SKM-1 (cell line): ENCODE measurements at regions not wholly inside any gene's neighbourhood (a gene's known extent, or its start where the extent isn't known, plus 50 kb on each side); places are given as distances from the start of the nearest gene placed in this dataset.

ENCODE experiments used
- DNase-seq: peaks from one replicate; lab custom pipeline; 2025; ENCODE audit not compliant: unreplicated experiment; lab: John Stamatoyannopoulos, UW

- DNase-seq, result no peak
Measured at GRCh38 chr15:93583968-93584367, 495.0 kb upstream of the RGMA start.

GRCh38 chr15:93583552-93583951 is 494.5 kb upstream of the RGMA start:
- DNase-seq, result no peak

GRCh38 chr15:93570527-93570926 is 481.5 kb upstream of the RGMA start:
- DNase-seq, result no peak

- DNase-seq, result no peak
Measured at GRCh38 chr15:93566762-93567161, 477.8 kb upstream of the RGMA start.

- no peak for DNase-seq
Measured at GRCh38 chr15:93565201-93565600, 476.2 kb upstream of the RGMA start.

GRCh38 chr15:93563218-93563617 is 474.2 kb upstream of the RGMA start:
- DNase-seq, result no peak

GRCh38 chr15:93562395-93563123 is 473.5 kb upstream of the RGMA start:
- no peak for DNase-seq

GRCh38 chr15:93557696-93558095 is 468.7 kb upstream of the RGMA start:
- DNase-seq, result no peak

GRCh38 chr15:93553167-93553935 is 464.3 kb upstream of the RGMA start:
- DNase-seq, result no peak

- no peak for DNase-seq
Measured at GRCh38 chr15:93543093-93543492, 454.1 kb upstream of the RGMA start.

GRCh38 chr15:93527374-93528050 is 438.5 kb upstream of the RGMA start:
- no peak for DNase-seq

- DNase-seq, result no peak
Measured at GRCh38 chr15:93524432-93524831, 435.4 kb upstream of the RGMA start.

- DNase-seq, result no peak
Measured at GRCh38 chr15:93523481-93523880, 434.5 kb upstream of the RGMA start.

- DNase-seq, result no peak
Measured at GRCh38 chr15:93520206-93520605, 431.2 kb upstream of the RGMA start.

- DNase-seq, result no peak
Measured at GRCh38 chr15:93519599-93519998, 430.6 kb upstream of the RGMA start.

- DNase-seq, result no peak
Measured at GRCh38 chr15:93517176-93517575, 428.2 kb upstream of the RGMA start.

GRCh38 chr15:93515256-93516051 is 426.4 kb upstream of the RGMA start:
- no peak for DNase-seq

- DNase-seq, result no peak
Measured at GRCh38 chr15:93506646-93507045, 417.6 kb upstream of the RGMA start.

GRCh38 chr15:93505506-93505905 is 416.5 kb upstream of the RGMA start:
- DNase-seq, result no peak

GRCh38 chr15:93501946-93502345 is 412.9 kb upstream of the RGMA start:
- no peak for DNase-seq

GRCh38 chr15:93500155-93500554 is 411.1 kb upstream of the RGMA start:
- DNase-seq, result no peak
